Stomach (tissue), 8 donors: ENCODE measurements at regions not wholly inside any gene's neighbourhood (a gene's known extent, or its start where the extent isn't known, plus 50 kb on each side); places are given as distances from the start of the nearest gene placed in this dataset.

ENCODE experiments used
- DNase-seq, 2 donors: peaks; one replicate each; pipeline versions ENCODE4 v3.0.0 to v3.0.0-alpha.2; 2013 to 2019
- H3K27ac ChIP-seq, 5 donors: fragments of 200-600 bp in 4 of 5; sonication (generic) in 4 of 5; one replicate each; pipeline ENCODE4 v1.5.1; 2013 to 2019; ENCODE audit warnings: mild to moderate bottlenecking in 1 of 5, moderate library complexity in 1 of 5
- H3K27me3 ChIP-seq, 3 donors: fragments of 200-600 bp; sonication (generic); one replicate each; pipeline ENCODE4 v1.5.1; 2017 to 2019; ENCODE audit warnings: mixed run types in 1 of 3
- H3K36me3 ChIP-seq, 4 donors: fragments of 200-600 bp; sonication (generic); 1 replicate in 3 of 4; 2 replicates in 1 of 4; pipeline ENCODE4 v1.5.1; 2016 to 2019
- H3K4me1 ChIP-seq, 4 donors: fragments of 200-600 bp; sonication (generic); one replicate each; pipeline ENCODE4 v1.5.1; 2016 to 2019
- H3K4me3 ChIP-seq, 4 donors: fragments of 200-600 bp; sonication (generic) in 3 of 4; one replicate each; pipeline ENCODE4 v1.5.1; 2016 to 2019; ENCODE audit warnings: mild to moderate bottlenecking in 1 of 4
- H3K9me3 ChIP-seq, 4 donors: fragments of 200-600 bp; sonication (generic); one replicate each; pipeline ENCODE4 v1.5.1; 2016 to 2019
- EP300 ChIP-seq: sonication (generic); formaldehyde crosslinking; IDR thresholded peaks from one replicate; pipeline ENCODE4 v1.6.1; 2017; ENCODE audit warnings: antibody characterized with exemption
- POLR2A ChIP-seq, 4 donors: fragments of 450-650 bp; IDR thresholded peaks; one replicate each; pipeline ENCODE4 v1.6.1; 2016; ENCODE audit warnings: antibody characterized with exemption in 4 of 4, control low read depth in 2 of 4, mild to moderate bottlenecking in 1 of 4, moderate library complexity in 1 of 4
- POLR2AphosphoS5 ChIP-seq, 3 donors: sonication (generic); formaldehyde crosslinking; IDR thresholded peaks; one replicate each; pipeline ENCODE4 v1.6.1; 2016; ENCODE audit warnings: antibody characterized with exemption in 3 of 3
- WGBS, 5 donors: extraction: QIAGEN DNeasy Blood & Tissue Kit in 3 of 5; methylation state at CpG; one replicate each; pipeline versions ENCODE4 v1.1.5 to v1.1.7; 2013 to 2018; 5-methylcytosine and 5-hydroxymethylcytosine counted together
- intact Hi-C: fragments of 100-400 bp; cut with DNase I; formaldehyde crosslinking; loops from one replicate; pipeline ENCODE4 v1.15.1; 2023; ENCODE audit warnings: low total_unique reads
- TF ChIP-seq, protein P1 (sequence below), 7 experiments: fragments of 450-650 bp in 4 of 7; fragments of 200-600 bp in 3 of 7; sonication (generic) in 3 of 7; IDR thresholded peaks; one replicate each; pipeline ENCODE4 v1.5.1; 2016 to 2019; ENCODE audit warnings: antibody characterized with exemption in 7 of 7, control low read depth in 2 of 7, mild to moderate bottlenecking in 1 of 7
- donor health status: healthy with polysubstance abuse.
- donor health status: Bipolar disorder and iron deficiency.
- donor health status: healthy.

DNA sequence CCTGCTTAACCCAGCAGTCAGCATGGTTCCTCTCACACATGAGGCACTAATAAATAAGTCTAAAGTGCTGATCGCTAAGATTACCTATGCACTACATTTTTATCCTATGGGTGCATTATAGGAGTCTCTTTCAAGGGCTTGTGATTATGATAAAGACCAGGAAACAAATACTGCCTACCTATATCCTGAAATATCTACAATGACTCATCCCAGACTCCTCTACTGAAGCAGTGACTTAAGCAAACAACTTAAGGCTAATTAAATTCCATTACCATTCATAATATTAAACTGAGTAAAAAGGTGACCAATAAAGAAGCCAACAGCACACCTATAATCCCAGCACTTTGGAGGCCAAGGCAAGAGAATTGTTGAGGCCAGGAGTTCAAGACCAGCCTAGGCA, 338.4 kb downstream of the DNAH5 start:
- H3K36me3 ChIP-seq, result no peaks in the 10 kb centered on the region
- H3K4me1 ChIP-seq, result no peaks in the 10 kb centered on the region
- 58 to 91% (median 73%) methylated on average over 1 of the region's 1 CpG for WGBS, 5 donors
- TF ChIP-seq POLR2AphosphoS5 (IDR thresholded peaks at IDR 0.05), result no peak
- no peak for TF ChIP-seq EP300
- TF ChIP-seq POLR2A (IDR thresholded peaks at IDR 0.05), result no peak
- TF ChIP-seq, protein P1, sequence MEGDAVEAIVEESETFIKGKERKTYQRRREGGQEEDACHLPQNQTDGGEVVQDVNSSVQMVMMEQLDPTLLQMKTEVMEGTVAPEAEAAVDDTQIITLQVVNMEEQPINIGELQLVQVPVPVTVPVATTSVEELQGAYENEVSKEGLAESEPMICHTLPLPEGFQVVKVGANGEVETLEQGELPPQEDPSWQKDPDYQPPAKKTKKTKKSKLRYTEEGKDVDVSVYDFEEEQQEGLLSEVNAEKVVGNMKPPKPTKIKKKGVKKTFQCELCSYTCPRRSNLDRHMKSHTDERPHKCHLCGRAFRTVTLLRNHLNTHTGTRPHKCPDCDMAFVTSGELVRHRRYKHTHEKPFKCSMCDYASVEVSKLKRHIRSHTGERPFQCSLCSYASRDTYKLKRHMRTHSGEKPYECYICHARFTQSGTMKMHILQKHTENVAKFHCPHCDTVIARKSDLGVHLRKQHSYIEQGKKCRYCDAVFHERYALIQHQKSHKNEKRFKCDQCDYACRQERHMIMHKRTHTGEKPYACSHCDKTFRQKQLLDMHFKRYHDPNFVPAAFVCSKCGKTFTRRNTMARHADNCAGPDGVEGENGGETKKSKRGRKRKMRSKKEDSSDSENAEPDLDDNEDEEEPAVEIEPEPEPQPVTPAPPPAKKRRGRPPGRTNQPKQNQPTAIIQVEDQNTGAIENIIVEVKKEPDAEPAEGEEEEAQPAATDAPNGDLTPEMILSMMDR (IDR thresholded peaks at IDR 0.05), result no peak
- H3K27me3 ChIP-seq, result no peaks in the 10 kb centered on the region
- H3K4me3 ChIP-seq, result no peak overlapping the region
- intact Hi-C loops, result no loop called here
- H3K27ac ChIP-seq, result no peak overlapping the region
- no peak for DNase-seq
- no peaks in the 10 kb centered on the region for H3K9me3 ChIP-seq

GRCh38 chr5:13601112-13601511, 343.4 kb downstream of the DNAH5 start:
- no peaks in the 10 kb centered on the region for H3K27me3 ChIP-seq
- no peak overlapping the region for H3K27ac ChIP-seq
- H3K36me3 ChIP-seq, result no peaks in the 10 kb centered on the region
- TF ChIP-seq POLR2A (IDR thresholded peaks at IDR 0.05) (no peak), POLR2AphosphoS5 (IDR thresholded peaks at IDR 0.05) (no peak), EP300 (no peak)
- TF ChIP-seq, protein P1 (IDR thresholded peaks at IDR 0.05), result no peak
- no peak for DNase-seq
- no peaks in the 10 kb centered on the region for H3K4me1 ChIP-seq
- no peaks in the 10 kb centered on the region for H3K9me3 ChIP-seq
- 87 to 95% (median 92%) methylated on average over 2 of the region's 2 CpGs for WGBS, 5 donors
- H3K4me3 ChIP-seq, result no peak overlapping the region
- intact Hi-C loops, result no loop called here

DNA sequence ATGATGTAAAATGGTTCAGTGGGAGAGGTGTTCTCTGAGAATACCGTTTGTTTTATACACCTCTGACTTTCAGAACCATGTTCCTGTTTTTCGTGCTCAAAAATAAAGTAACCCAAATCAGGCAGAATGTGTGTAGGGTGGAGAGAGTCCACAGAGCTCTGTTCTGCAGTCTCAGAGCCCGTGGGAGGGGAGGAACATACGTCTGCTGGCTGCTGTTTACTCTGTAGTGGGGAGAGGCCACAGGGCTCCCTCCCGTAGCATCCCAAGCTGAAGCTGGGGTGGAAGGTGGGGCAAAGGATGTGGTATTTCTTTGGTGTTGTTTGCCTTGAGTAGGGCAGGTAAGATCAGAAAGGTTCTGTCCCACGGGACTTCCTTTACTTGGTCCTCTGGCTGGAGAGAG, 348.5 kb downstream of the DNAH5 start:
- Histone ChIP-seq H3K36me3 (no peaks in the 10 kb centered on the region), H3K4me1 (no peaks in the 10 kb centered on the region), H3K27me3 (no peaks in the 10 kb centered on the region), H3K4me3 (no peak overlapping the region), H3K27ac (no peak overlapping the region), H3K9me3 (no peaks in the 10 kb centered on the region)
- intact Hi-C loops, result no loop called here
- TF ChIP-seq POLR2A (IDR thresholded peaks at IDR 0.05) (no peak), POLR2AphosphoS5 (IDR thresholded peaks at IDR 0.05) (no peak), EP300 (no peak)
- TF ChIP-seq, protein P1 (IDR thresholded peaks at IDR 0.05), result no peak
- WGBS, 5 donors, result 33 to 55% (median 46%) methylated on average over 6 of the region's 6 CpGs
- no peak for DNase-seq

GRCh38 chr5:13591621-13592020, 352.9 kb downstream of the DNAH5 start:
- no peak overlapping the region for H3K27ac ChIP-seq
- H3K27me3 ChIP-seq, result no peaks in the 10 kb centered on the region
- intact Hi-C loops, result no loop called here
- DNase-seq, result no peak
- H3K4me3 ChIP-seq, result no peak overlapping the region
- no peaks in the 10 kb centered on the region for H3K9me3 ChIP-seq
- WGBS, 5 donors, result 45 to 77% (median 70%) methylated on average over 1 of the region's 1 CpG
- H3K36me3 ChIP-seq, result no peaks in the 10 kb centered on the region
- no peaks in the 10 kb centered on the region for H3K4me1 ChIP-seq
- TF ChIP-seq, protein P1 (IDR thresholded peaks at IDR 0.05), result no peak
- TF ChIP-seq POLR2AphosphoS5 (IDR thresholded peaks at IDR 0.05) (no peak), POLR2A (IDR thresholded peaks at IDR 0.05) (no peak), EP300 (no peak)
